GM18498 (cell line): ENCODE measurements at regions not wholly inside any gene's neighbourhood (a gene's known extent, or its start where the extent isn't known, plus 50 kb on each side); places are given as distances from the start of the nearest gene placed in this dataset.
"Not testable (repeated sequence)": the region's sequence is repeated elsewhere in the genome, so short reads cannot be mapped to it uniquely, and the experiment has no call there.

Source experiments
- ATAC-seq: cut with Tn5 transposase; IDR thresholded peaks from one replicate; pipeline ENCODE4 v1.9.1; 2021; ENCODE audit warnings: mild to moderate bottlenecking, moderate library complexity; ENCODE audit not compliant: unreplicated experiment

GRCh38 chr2:8552293-8552801 is 129.5 kb upstream of the ID2 start:
- no peak for ATAC-seq

GRCh38 chr2:8553643-8554042 is 128.2 kb upstream of the ID2 start:
- no peak for ATAC-seq

DNA sequence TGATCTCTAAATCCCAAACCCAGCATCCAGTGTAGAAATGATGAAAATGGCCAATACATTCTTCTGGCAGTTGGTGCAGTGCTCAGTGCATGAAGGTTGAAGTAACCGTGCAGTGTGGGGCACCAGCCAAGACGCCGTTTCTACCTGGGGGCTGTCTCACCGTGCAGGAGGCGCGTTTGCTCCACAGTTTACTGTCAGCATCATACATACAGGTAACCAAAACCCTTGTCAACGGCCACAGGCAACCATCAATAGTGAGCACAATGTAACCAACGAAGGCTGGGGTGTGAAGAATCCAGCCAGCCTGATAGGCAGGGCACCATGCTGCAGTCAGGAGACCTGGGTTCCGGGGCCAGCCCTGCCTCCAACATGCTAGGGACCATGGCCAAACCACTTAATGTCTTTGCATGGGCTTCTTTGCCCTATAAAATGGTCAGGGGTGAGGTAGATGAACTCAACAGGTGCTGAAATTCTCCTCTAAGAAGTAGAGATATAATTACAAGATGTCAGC is 127.5 kb upstream of the ID2 start:
- ATAC-seq = no peak

- no peak for ATAC-seq
These were observed 126.3 kb upstream of the ID2 start for GRCh38 chr2:8555543-8555942.

- ATAC-seq = no peak
These were observed 123.8 kb upstream of the ID2 start for GRCh38 chr2:8558096-8558495.

GRCh38 chr2:8558956-8559355 is 122.9 kb upstream of the ID2 start:
- no peak for ATAC-seq

DNA sequence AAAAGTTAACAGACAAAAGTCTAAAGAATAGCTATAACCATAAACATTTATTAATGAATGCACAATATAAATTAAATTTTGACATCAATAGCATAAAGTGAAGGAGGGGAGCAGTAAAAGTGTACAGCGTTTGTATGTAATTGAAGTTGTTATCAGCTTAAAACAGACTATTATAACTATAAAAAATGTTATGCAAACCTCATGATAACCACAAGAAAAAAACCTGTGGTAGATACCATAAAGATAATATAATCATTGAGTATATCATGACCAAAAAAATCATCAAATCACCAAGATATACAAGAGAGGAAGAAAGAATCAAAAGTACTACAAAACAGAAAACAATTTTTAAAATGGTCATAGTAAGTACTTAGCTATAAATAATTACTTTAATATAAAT is 122.1 kb upstream of the ID2 start:
- ATAC-seq = no peak

DNA sequence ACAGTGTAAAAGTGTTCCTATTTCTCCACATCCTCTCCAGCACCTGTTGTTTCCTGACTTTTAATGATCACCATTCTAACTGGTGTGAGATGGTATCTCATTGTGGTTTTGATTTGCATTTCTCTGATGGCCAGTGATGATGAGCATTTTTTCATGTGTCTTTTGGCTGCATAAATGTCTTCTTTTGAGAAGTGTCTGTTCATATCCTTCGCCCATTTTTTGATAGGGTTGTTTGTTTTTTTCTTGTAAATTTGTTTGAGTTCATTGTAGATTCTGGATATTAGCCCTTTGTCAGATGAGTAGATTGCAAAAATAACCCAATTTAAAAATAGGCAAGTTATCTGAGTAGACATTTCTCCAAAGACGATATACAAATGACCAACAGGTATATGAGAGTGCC is 120.2 kb upstream of the ID2 start:
- ATAC-seq = not testable (repeated sequence)

- no peak for ATAC-seq
These were observed 117.9 kb upstream of the ID2 start for GRCh38 chr2:8563814-8564474.

GRCh38 chr2:8564475-8564874 is 117.4 kb upstream of the ID2 start:
- no peak for ATAC-seq

GRCh38 chr2:8565399-8566154 is 116.3 kb upstream of the ID2 start:
- ATAC-seq = no peak

GRCh38 chr2:8566155-8566670 is 115.6 kb upstream of the ID2 start:
- no peak for ATAC-seq

DNA sequence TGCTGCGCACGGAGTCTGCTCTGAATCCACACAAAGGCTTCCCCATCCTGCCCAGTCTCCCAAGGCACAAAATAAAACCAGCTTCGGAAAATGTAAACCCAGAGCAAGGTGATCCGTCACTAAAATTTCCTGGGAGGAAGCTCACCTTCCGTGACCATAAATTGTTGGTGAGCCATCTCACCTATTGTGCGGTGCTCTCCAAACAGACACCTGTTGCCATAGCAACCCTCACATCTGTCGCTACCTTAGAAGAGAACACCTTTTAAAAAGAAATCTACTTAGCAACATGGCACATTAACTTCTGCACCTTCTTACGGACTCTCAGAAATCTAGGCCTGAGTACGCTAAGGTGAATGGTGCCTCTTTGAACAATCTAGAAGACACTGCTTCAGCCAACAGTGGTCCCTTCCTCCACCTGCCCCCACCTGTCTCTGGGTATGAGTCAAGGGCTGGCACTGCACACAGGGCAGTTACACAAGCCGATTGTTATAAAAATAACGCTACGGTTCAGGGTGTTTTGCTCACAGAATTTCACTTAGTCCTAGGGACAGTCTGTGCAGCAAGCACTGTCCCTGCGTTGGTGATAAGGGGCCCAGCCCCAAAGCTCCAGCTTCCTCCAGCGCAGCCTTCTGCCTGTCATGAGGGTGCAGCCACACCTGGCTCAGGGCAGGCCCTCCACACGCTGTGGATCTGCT is 114.9 kb upstream of the ID2 start:
- no peak for ATAC-seq

- ATAC-seq = no peak
These were observed 114.2 kb upstream of the ID2 start for GRCh38 chr2:8567469-8568260.

GRCh38 chr2:8568543-8569302 is 113.1 kb upstream of the ID2 start:
- no peak for ATAC-seq

DNA sequence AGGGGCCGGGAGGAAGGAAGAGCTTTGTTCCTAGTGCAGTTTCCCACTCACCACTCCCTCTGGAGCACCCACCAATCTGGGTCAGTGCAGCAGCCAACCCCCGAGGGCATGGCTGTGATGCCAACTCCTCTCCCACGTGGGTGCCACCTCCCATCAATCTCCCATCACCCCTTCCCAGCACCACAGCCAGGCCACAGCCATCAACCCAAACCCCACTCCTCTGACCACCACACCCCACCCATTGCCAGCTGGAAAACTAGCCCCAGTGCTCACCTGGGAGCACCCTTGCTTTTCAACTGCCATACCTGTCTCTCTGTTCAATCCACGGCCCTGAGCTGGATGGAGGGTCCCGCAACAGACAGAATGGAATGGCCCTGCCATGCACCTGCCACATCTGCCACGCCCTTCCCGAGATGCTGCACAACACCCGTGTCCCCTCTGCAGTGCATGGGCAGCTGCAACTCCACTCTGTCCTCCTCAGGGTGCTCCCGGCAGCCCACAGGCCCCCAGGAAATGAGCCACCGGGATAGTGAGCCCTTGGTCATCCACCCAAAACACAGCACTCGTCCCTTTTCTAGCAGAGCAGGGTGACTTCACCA is 112.4 kb upstream of the ID2 start:
- ATAC-seq = no peak

- no peak for ATAC-seq
These were observed 111.2 kb upstream of the ID2 start for GRCh38 chr2:8570637-8571036.

GRCh38 chr2:8571301-8571791 is 110.5 kb upstream of the ID2 start:
- no peak for ATAC-seq

- ATAC-seq = no peak
These were observed 109.9 kb upstream of the ID2 start for GRCh38 chr2:8571792-8572499.
